ENCODE measurements at regions not wholly inside any gene's neighbourhood (a gene's known extent, or its start where the extent isn't known, plus 50 kb on each side); places are given as distances from the start of the nearest gene placed in this dataset.

- Histone ChIP-seq H3K4me3 (no peak overlapping the region), H3K4me1 (no peaks in the 10 kb centered on the region), H3K36me3 (no peaks in the 10 kb centered on the region), H3K27ac (no peak overlapping the region), H3K9me3 (no peaks in the 10 kb centered on the region), H3K27me3 (peaks cover 0 to 57% (median 8%) of the 10 kb centered on the region in 3 donors)
- intact Hi-C loops (cut with DNase I; ENCODE audit: low total_unique reads) = no loop called here
- no peak for TF ChIP-seq EP300 (IDR thresholded peaks at IDR 0.05)
- TF ChIP-seq POLR2A (IDR thresholded peaks at IDR 0.05) = no peak
- TF ChIP-seq CTCF (IDR thresholded peaks at IDR 0.05) = no peak
- no peak for TF ChIP-seq POLR2AphosphoS5 (IDR thresholded peaks at IDR 0.05)
- DNase-seq = no peak
- 75 to 92% (median 86%) methylated on average over 13 of the region's 13 CpGs for WGBS, 5 donors
Observed at GRCh38 chr5:1704266-1704665, 95.4 kb downstream of the MRPL36 start.

GRCh38 chr5:1703352-1704050 is 96.1 kb downstream of the MRPL36 start:
- no peak overlapping the region for H3K27ac ChIP-seq
- H3K9me3 ChIP-seq = no peaks in the 10 kb centered on the region
- H3K36me3 ChIP-seq = no peaks in the 10 kb centered on the region
- WGBS, 5 donors = 79 to 88% (median 82%) methylated on average over 6 to 21 of the region's 21 CpGs
- no peak for DNase-seq
- TF ChIP-seq POLR2A (IDR thresholded peaks at IDR 0.05) (no peak), EP300 (IDR thresholded peaks at IDR 0.05) (no peak), CTCF (IDR thresholded peaks at IDR 0.05) (no peak), POLR2AphosphoS5 (IDR thresholded peaks at IDR 0.05) (no peak)
- intact Hi-C loops (cut with DNase I; ENCODE audit: low total_unique reads) = no loop called here
- H3K27me3 ChIP-seq = peaks cover 0 to 49% (median 2%) of the 10 kb centered on the region in 3 donors
- H3K4me1 ChIP-seq = no peaks in the 10 kb centered on the region
- H3K4me3 ChIP-seq = no peak overlapping the region

- DNase-seq = peak in 1 of 2 donors; percentile 50
- TF ChIP-seq POLR2AphosphoS5 (IDR thresholded peaks at IDR 0.05) = no peak
- no peak for TF ChIP-seq CTCF (IDR thresholded peaks at IDR 0.05)
- no peak for TF ChIP-seq POLR2A (IDR thresholded peaks at IDR 0.05)
- TF ChIP-seq EP300 (IDR thresholded peaks at IDR 0.05) = no peak
- Histone ChIP-seq H3K36me3 (no peaks in the 10 kb centered on the region), H3K4me1 (no peaks in the 10 kb centered on the region), H3K27ac (no peak overlapping the region), H3K27me3 (peaks cover 0 to 38% (median 0%) of the 10 kb centered on the region in 3 donors), H3K4me3 (no peak overlapping the region), H3K9me3 (no peaks in the 10 kb centered on the region)
- intact Hi-C loops (cut with DNase I; ENCODE audit: low total_unique reads) = no loop called here
- WGBS, 5 donors = 71 to 82% (median 76%) methylated on average over 21 of the region's 21 CpGs
Observed at GRCh38 chr5:1702318-1702717, 97.3 kb downstream of the MRPL36 start.

GRCh38 chr5:1701884-1702283 is 97.8 kb downstream of the MRPL36 start:
- TF ChIP-seq EP300 (IDR thresholded peaks at IDR 0.05) = no peak
- no peak for TF ChIP-seq CTCF (IDR thresholded peaks at IDR 0.05)
- TF ChIP-seq POLR2AphosphoS5 (IDR thresholded peaks at IDR 0.05) = no peak
- no peak for TF ChIP-seq POLR2A (IDR thresholded peaks at IDR 0.05)
- Histone ChIP-seq H3K27me3 (peaks cover 0 to 35% (median 0%) of the 10 kb centered on the region in 3 donors), H3K4me1 (no peaks in the 10 kb centered on the region), H3K36me3 (no peaks in the 10 kb centered on the region), H3K27ac (no peak overlapping the region), H3K9me3 (no peaks in the 10 kb centered on the region), H3K4me3 (no peak overlapping the region)
- no peak for DNase-seq
- intact Hi-C loops (cut with DNase I; ENCODE audit: low total_unique reads) = no loop called here
- WGBS, 5 donors = 83 to 89% (median 86%) methylated on average over 22 of the region's 22 CpGs
